ENCODE measurements at regions not wholly inside any gene's neighbourhood (a gene's known extent, or its start where the extent isn't known, plus 50 kb on each side); places are given as distances from the start of the nearest gene placed in this dataset.

- Histone ChIP-seq H2AFZ (ENCODE audit: low read length) (no peak overlapping the region), H2BK15ac (ENCODE audit: low read length) (no peak overlapping the region), H3K4me2 (ENCODE audit: insufficient read depth, low read length, poor library complexity, severe bottlenecking) (no peak overlapping the region), H3K36me3 (replicated peaks in 1 of 2; ENCODE audit: control insufficient read depth in 2 of 2, insufficient read depth in 2 of 2, low read length in 2 of 2) (no peaks in the 10 kb centered on the region), H4K91ac (ENCODE audit: low read depth, low read length, poor library complexity) (no peak overlapping the region), H3K4me1 (ENCODE audit: control insufficient read depth in 2 of 2, insufficient read depth in 1 of 2, low read depth in 1 of 2, low read length in 2 of 2) (peaks cover 0 to 11% of the 10 kb centered on the region in 2 donors), H2AK5ac (ENCODE audit: low read depth, low read length) (no peak overlapping the region), H3K9me3 (replicated peaks in 1 of 2; ENCODE audit: control insufficient read depth in 2 of 2, insufficient read depth in 1 of 2, low read depth in 1 of 2, low read length in 2 of 2) (peaks cover 0 to 2% of the 10 kb centered on the region in 2 donors), H3K9ac (ENCODE audit: low read depth, low read length, poor library complexity) (no peak overlapping the region), H2BK12ac (ENCODE audit: low read length) (no peak overlapping the region), H3K79me1 (ENCODE audit: low read depth, low read length) (no peaks in the 10 kb centered on the region), H4K8ac (ENCODE audit: low read depth, low read length) (no peak overlapping the region), H3K14ac (ENCODE audit: low read length) (no peak overlapping the region), H2BK120ac (ENCODE audit: low read depth, low read length) (no peak overlapping the region), H2BK5ac (ENCODE audit: low read length) (no peak overlapping the region), H3K4me3 (ENCODE audit: low read length in 2 of 2) (no peak overlapping the region), H3K18ac (ENCODE audit: low read length) (no peak overlapping the region), H3K27me3 (ENCODE audit: control insufficient read depth in 3 of 3, insufficient read depth in 3 of 3, low read depth in 1 of 3, low read length in 3 of 3) (no peaks in the 10 kb centered on the region), H3K27ac (replicated peaks; ENCODE audit: low read length) (no peak overlapping the region), H3K23ac (ENCODE audit: low read depth, low read length, poor library complexity) (no peak overlapping the region), H3K4ac (ENCODE audit: low read length) (no peak overlapping the region)
- WGBS, 2 donors (ENCODE audit: extremely low coverage in 2 of 2, insufficient read length in 2 of 2, insufficient replicate concordance in 1 of 2) = no CpG with 5 or more reads among the region's 2 CpGs
- no peak for DNase-seq (ENCODE audit: low spot score)
Observed at GRCh38 chr11:116345575-116345974, 427.2 kb downstream of the BUD13 start.

- DNase-seq (ENCODE audit: low spot score) = no peak
- Histone ChIP-seq H3K9ac (ENCODE audit: low read depth, low read length, poor library complexity) (no peak overlapping the region), H2BK12ac (ENCODE audit: low read length) (no peak overlapping the region), H3K4me2 (ENCODE audit: insufficient read depth, low read length, poor library complexity, severe bottlenecking) (no peak overlapping the region), H3K4ac (ENCODE audit: low read length) (no peak overlapping the region), H3K36me3 (replicated peaks in 1 of 2; ENCODE audit: control insufficient read depth in 2 of 2, insufficient read depth in 2 of 2, low read length in 2 of 2) (no peaks in the 10 kb centered on the region), H2BK120ac (ENCODE audit: low read depth, low read length) (no peak overlapping the region), H3K23ac (ENCODE audit: low read depth, low read length, poor library complexity) (no peak overlapping the region), H2AFZ (ENCODE audit: low read length) (no peak overlapping the region), H4K91ac (ENCODE audit: low read depth, low read length, poor library complexity) (no peak overlapping the region), H3K27ac (replicated peaks; ENCODE audit: low read length) (no peak overlapping the region), H3K18ac (ENCODE audit: low read length) (no peak overlapping the region), H4K8ac (ENCODE audit: low read depth, low read length) (no peak overlapping the region), H2AK5ac (ENCODE audit: low read depth, low read length) (no peak overlapping the region), H3K4me3 (ENCODE audit: low read length in 2 of 2) (no peak overlapping the region), H3K14ac (ENCODE audit: low read length) (no peak overlapping the region), H3K4me1 (ENCODE audit: control insufficient read depth in 2 of 2, insufficient read depth in 1 of 2, low read depth in 1 of 2, low read length in 2 of 2) (peaks cover 0 to 11% of the 10 kb centered on the region in 2 donors), H2BK5ac (ENCODE audit: low read length) (no peak overlapping the region), H3K79me1 (ENCODE audit: low read depth, low read length) (no peaks in the 10 kb centered on the region), H3K27me3 (ENCODE audit: control insufficient read depth in 3 of 3, insufficient read depth in 3 of 3, low read depth in 1 of 3, low read length in 3 of 3) (no peaks in the 10 kb centered on the region), H3K9me3 (replicated peaks in 1 of 2; ENCODE audit: control insufficient read depth in 2 of 2, insufficient read depth in 1 of 2, low read depth in 1 of 2, low read length in 2 of 2) (peaks cover 0 to 2% of the 10 kb centered on the region in 2 donors), H2BK15ac (ENCODE audit: low read length) (no peak overlapping the region)
- no CpG with 5 or more reads among the region's 5 CpGs for WGBS, 2 donors (ENCODE audit: extremely low coverage in 2 of 2, insufficient read length in 2 of 2, insufficient replicate concordance in 1 of 2)
Observed at GRCh38 chr11:116344601-116345000, 428.2 kb downstream of the BUD13 start.

- Histone ChIP-seq H2BK5ac (ENCODE audit: low read length) (no peak overlapping the region), H3K4me3 (ENCODE audit: low read length in 2 of 2) (no peak overlapping the region), H4K8ac (ENCODE audit: low read depth, low read length) (no peak overlapping the region), H4K91ac (ENCODE audit: low read depth, low read length, poor library complexity) (no peak overlapping the region), H3K18ac (ENCODE audit: low read length) (no peak overlapping the region), H3K4me1 (ENCODE audit: control insufficient read depth in 2 of 2, insufficient read depth in 1 of 2, low read depth in 1 of 2, low read length in 2 of 2) (peaks cover 0 to under 1% of the 10 kb centered on the region in 2 donors), H3K27ac (replicated peaks; ENCODE audit: low read length) (no peak overlapping the region), H2BK15ac (ENCODE audit: low read length) (no peak overlapping the region), H3K9ac (ENCODE audit: low read depth, low read length, poor library complexity) (no peak overlapping the region), H2BK12ac (ENCODE audit: low read length) (no peak overlapping the region), H3K9me3 (replicated peaks in 1 of 2; ENCODE audit: control insufficient read depth in 2 of 2, insufficient read depth in 1 of 2, low read depth in 1 of 2, low read length in 2 of 2) (no peaks in the 10 kb centered on the region), H3K4ac (ENCODE audit: low read length) (no peak overlapping the region), H3K36me3 (replicated peaks in 1 of 2; ENCODE audit: control insufficient read depth in 2 of 2, insufficient read depth in 2 of 2, low read length in 2 of 2) (no peaks in the 10 kb centered on the region), H3K14ac (ENCODE audit: low read length) (no peak overlapping the region), H2BK120ac (ENCODE audit: low read depth, low read length) (no peak overlapping the region), H3K4me2 (ENCODE audit: insufficient read depth, low read length, poor library complexity, severe bottlenecking) (no peak overlapping the region), H3K27me3 (ENCODE audit: control insufficient read depth in 3 of 3, insufficient read depth in 3 of 3, low read depth in 1 of 3, low read length in 3 of 3) (no peaks in the 10 kb centered on the region), H3K79me1 (ENCODE audit: low read depth, low read length) (no peaks in the 10 kb centered on the region), H2AFZ (ENCODE audit: low read length) (no peak overlapping the region), H2AK5ac (ENCODE audit: low read depth, low read length) (no peak overlapping the region), H3K23ac (ENCODE audit: low read depth, low read length, poor library complexity) (no peak overlapping the region)
- no CpG with 5 or more reads among the region's 3 CpGs for WGBS, 2 donors (ENCODE audit: extremely low coverage in 2 of 2, insufficient read length in 2 of 2, insufficient replicate concordance in 1 of 2)
- DNase-seq (ENCODE audit: low spot score) = no peak
Observed at GRCh38 chr11:116343270-116343669, 429.5 kb downstream of the BUD13 start.

- Histone ChIP-seq H3K18ac (ENCODE audit: low read length) (no peak overlapping the region), H3K23ac (ENCODE audit: low read depth, low read length, poor library complexity) (no peak overlapping the region), H2AK5ac (ENCODE audit: low read depth, low read length) (no peak overlapping the region), H2BK15ac (ENCODE audit: low read length) (no peak overlapping the region), H3K27me3 (ENCODE audit: control insufficient read depth in 3 of 3, insufficient read depth in 3 of 3, low read depth in 1 of 3, low read length in 3 of 3) (no peaks in the 10 kb centered on the region), H4K8ac (ENCODE audit: low read depth, low read length) (no peak overlapping the region), H3K36me3 (replicated peaks in 1 of 2; ENCODE audit: control insufficient read depth in 2 of 2, insufficient read depth in 2 of 2, low read length in 2 of 2) (no peaks in the 10 kb centered on the region), H3K9ac (ENCODE audit: low read depth, low read length, poor library complexity) (no peak overlapping the region), H3K4me1 (ENCODE audit: control insufficient read depth in 2 of 2, insufficient read depth in 1 of 2, low read depth in 1 of 2, low read length in 2 of 2) (no peaks in the 10 kb centered on the region), H3K9me3 (replicated peaks in 1 of 2; ENCODE audit: control insufficient read depth in 2 of 2, insufficient read depth in 1 of 2, low read depth in 1 of 2, low read length in 2 of 2) (no peaks in the 10 kb centered on the region), H2BK12ac (ENCODE audit: low read length) (no peak overlapping the region), H3K27ac (replicated peaks; ENCODE audit: low read length) (no peak overlapping the region), H3K4me3 (ENCODE audit: low read length in 2 of 2) (no peak overlapping the region), H2AFZ (ENCODE audit: low read length) (no peak overlapping the region), H3K79me1 (ENCODE audit: low read depth, low read length) (no peaks in the 10 kb centered on the region), H3K4me2 (ENCODE audit: insufficient read depth, low read length, poor library complexity, severe bottlenecking) (no peak overlapping the region), H3K4ac (ENCODE audit: low read length) (no peak overlapping the region), H2BK5ac (ENCODE audit: low read length) (no peak overlapping the region), H3K14ac (ENCODE audit: low read length) (no peak overlapping the region), H4K91ac (ENCODE audit: low read depth, low read length, poor library complexity) (no peak overlapping the region), H2BK120ac (ENCODE audit: low read depth, low read length) (no peak overlapping the region)
- no CpG with 5 or more reads among the region's 7 CpGs for WGBS, 2 donors (ENCODE audit: extremely low coverage in 2 of 2, insufficient read length in 2 of 2, insufficient replicate concordance in 1 of 2)
- DNase-seq (ENCODE audit: low spot score) = no peak
Observed at GRCh38 chr11:116342148-116342547, 430.6 kb downstream of the BUD13 start.

Measured in neuronal stem cell (in vitro differentiated cells).